DOHH2 (cell line): ENCODE measurements at regions not wholly inside any gene's neighbourhood (a gene's known extent, or its start where the extent isn't known, plus 50 kb on each side); places are given as distances from the start of the nearest gene placed in this dataset.

Experiments used
- EZH2phosphoT487 ChIP-seq: fragments of 200-600 bp; sonication (generic); IDR thresholded peaks from 2 replicates; pipeline ENCODE4 v1.6.1; 2017; ENCODE audit warnings: borderline replicate concordance, mild to moderate bottlenecking, antibody characterized with exemption, low read length, moderate library complexity, mixed read lengths
- TF ChIP-seq, protein P1 (sequence below): fragments of 200-600 bp; sonication (generic); IDR thresholded peaks from one replicate; pipeline ENCODE4 v1.5.1; 2014; ENCODE audit warnings: antibody characterized with exemption, mild to moderate bottlenecking, low read depth, low read length; ENCODE audit not compliant: poor library complexity, severe bottlenecking

DNA sequence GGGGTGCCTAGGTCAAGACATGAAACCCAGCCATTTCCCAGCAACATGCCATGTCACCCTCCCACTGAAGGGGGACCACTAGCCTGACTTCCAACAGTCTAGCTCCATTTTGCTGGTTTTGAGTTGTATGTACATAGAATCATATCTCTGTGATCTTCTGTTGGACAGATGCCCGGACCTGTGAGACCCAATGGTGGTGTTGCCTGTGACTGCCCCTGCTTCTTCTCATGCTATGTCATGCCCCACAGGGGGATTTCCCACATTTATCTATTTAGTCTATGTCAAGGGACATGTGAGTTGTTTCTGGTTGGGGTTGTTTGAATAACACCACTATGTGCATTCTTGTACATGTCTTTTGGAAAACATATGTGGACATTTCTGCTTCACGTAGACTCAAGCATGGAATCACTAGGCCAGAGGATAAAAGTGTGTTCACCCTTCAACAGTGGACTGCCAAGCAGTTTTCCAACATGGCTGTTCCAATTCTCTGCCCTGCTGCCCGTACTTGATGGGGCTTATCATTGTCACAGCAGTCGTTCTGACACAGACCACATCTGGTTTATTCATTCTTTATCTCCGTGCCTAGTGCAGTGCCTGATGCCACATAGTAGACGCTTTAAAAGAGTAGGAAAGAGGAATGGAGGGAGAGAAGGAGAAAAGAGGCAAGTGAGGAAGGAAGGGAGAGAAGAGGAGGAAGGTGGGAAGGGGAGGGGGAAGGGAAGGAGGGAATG, 114.4 kb downstream of the TPRA1 start:
- TF ChIP-seq, protein P1, sequence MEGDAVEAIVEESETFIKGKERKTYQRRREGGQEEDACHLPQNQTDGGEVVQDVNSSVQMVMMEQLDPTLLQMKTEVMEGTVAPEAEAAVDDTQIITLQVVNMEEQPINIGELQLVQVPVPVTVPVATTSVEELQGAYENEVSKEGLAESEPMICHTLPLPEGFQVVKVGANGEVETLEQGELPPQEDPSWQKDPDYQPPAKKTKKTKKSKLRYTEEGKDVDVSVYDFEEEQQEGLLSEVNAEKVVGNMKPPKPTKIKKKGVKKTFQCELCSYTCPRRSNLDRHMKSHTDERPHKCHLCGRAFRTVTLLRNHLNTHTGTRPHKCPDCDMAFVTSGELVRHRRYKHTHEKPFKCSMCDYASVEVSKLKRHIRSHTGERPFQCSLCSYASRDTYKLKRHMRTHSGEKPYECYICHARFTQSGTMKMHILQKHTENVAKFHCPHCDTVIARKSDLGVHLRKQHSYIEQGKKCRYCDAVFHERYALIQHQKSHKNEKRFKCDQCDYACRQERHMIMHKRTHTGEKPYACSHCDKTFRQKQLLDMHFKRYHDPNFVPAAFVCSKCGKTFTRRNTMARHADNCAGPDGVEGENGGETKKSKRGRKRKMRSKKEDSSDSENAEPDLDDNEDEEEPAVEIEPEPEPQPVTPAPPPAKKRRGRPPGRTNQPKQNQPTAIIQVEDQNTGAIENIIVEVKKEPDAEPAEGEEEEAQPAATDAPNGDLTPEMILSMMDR, result no peak
- TF ChIP-seq EZH2phosphoT487, result no peak
